ENCODE measurements at regions not wholly inside any gene's neighbourhood (a gene's known extent, or its start where the extent isn't known, plus 50 kb on each side); places are given as distances from the start of the nearest gene placed in this dataset.

GRCh38 chr1:96521010-96521409, 200.6 kb upstream of the PTBP2 start:
- TF ChIP-seq, protein P1, sequence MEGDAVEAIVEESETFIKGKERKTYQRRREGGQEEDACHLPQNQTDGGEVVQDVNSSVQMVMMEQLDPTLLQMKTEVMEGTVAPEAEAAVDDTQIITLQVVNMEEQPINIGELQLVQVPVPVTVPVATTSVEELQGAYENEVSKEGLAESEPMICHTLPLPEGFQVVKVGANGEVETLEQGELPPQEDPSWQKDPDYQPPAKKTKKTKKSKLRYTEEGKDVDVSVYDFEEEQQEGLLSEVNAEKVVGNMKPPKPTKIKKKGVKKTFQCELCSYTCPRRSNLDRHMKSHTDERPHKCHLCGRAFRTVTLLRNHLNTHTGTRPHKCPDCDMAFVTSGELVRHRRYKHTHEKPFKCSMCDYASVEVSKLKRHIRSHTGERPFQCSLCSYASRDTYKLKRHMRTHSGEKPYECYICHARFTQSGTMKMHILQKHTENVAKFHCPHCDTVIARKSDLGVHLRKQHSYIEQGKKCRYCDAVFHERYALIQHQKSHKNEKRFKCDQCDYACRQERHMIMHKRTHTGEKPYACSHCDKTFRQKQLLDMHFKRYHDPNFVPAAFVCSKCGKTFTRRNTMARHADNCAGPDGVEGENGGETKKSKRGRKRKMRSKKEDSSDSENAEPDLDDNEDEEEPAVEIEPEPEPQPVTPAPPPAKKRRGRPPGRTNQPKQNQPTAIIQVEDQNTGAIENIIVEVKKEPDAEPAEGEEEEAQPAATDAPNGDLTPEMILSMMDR (IDR thresholded peaks at IDR 0.05): no peak
- TF ChIP-seq POLR2A (IDR thresholded peaks at IDR 0.05): no peak
